Stimulated activated CD8-positive, alpha-beta memory T cell treated with anti-CD3 and anti-CD28 coated beads, Interleukin-7, amount 100 ng/mL, for 1 hour (primary cell): ENCODE measurements at regions not wholly inside any gene's neighbourhood (a gene's known extent, or its start where the extent isn't known, plus 50 kb on each side); places are given as distances from the start of the nearest gene placed in this dataset.

ENCODE experiments used
- DNase-seq, 2 donors: peaks; one replicate each; pipeline ENCODE4 v3.0.0-alpha.2; 2020; ENCODE audit warnings: low read depth in 2 of 2

DNA sequence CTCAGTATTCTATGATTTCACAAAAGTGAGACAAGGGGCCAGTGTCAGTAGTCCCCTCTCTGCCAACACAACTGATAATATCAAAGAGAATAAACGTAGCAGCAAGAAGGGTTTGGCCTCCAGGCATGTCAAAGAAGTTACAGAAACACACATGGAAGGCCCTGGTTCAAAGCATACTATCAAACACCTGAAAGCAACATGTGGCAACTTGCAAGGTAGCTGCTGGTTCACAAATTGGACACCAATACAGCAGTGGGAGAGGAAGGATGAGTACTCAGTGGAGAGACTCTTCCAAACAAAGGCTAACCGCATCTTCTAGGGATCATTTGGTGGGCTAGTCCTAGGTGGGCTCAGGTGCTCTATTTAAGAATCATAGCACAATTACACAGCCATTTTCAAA, 74.9 kb upstream of the MAOA start:
- no peak for DNase-seq

DNA sequence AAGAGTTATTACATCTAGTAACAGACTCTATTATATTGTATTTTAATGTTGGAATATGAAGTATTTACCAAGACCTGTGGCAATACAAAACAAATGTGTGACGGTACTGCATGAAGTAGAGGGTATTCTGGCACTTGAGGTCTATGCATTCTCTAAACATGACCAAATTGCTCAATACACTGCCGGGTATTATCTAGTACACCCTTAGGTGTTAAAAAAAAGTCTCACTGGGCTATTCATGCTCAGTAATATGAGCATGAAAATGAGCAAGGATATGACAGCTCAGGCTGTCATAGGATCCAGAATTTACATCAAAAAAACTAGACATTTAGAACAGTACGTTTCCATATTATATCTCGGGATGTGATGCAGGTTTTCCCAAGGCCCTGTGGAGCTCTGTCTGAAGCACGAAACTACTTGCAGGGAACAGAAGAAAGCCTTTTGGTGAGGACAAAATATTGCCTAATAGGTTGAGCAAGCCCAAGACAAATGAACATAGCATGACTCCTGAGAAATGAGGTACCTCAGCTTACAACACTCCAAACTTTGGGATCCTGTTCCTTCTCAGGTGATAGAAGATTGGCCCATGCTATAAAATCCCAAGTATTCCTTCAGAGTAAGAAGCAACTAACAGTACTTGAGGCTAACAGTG, 74.1 kb upstream of the MAOA start:
- DNase-seq: no peak

DNA sequence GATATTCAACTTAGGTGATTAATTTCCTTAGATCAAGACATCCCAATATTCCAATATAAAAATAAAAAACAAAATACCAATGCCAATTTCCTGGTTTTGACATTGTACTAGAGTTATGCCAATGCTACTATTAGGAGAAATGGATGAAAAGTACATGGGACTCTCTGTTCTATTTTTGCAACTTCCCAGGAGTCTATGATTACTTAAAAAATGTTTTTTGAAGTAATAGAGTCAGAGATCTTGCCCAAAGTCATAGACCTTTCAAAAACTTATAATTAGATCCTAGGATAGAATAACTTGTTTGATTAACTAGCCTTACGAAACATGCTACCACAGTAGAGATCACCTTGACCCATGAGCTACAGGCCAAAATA, 73.6 kb upstream of the MAOA start:
- no peak for DNase-seq

DNA sequence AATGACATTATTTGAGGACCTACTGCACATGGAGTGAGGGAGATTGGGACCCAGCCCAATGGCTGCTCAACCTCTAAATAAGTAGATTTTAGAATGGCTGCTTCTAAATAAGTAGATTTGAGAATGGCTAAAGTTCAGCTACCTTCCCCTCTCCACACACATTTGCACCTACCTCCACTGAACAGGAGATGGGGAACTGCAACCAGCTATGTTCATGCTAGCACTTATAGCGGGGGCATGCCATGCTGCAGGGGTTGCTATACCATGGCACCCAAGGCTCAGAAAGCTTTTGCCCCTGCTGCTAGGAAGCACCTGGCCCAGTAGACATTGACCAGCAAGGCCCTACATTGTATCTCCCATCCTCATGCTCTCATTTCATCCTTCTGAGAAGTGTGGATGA, 70.2 kb upstream of the MAOA start:
- DNase-seq: no peak

DNA sequence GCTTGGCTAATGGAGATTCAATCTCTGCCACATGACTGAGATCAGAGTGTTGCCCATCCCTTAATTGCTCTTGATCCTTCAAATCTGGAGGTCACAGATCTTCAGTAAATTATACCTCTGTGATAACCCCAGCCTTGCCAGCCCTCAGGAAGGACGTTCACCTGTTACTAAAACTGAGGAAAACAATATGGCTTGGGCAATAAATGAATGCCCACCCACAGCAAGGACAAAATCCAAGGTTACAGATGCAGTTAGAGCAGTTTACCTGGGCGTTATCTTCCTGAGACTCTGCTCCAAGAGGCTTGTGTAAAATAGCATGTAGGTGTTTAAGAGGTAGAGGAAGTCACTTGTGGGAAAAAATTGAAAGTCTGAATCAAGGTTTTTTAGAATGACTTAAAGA, 69.3 kb upstream of the MAOA start:
- no peak for DNase-seq

DNA sequence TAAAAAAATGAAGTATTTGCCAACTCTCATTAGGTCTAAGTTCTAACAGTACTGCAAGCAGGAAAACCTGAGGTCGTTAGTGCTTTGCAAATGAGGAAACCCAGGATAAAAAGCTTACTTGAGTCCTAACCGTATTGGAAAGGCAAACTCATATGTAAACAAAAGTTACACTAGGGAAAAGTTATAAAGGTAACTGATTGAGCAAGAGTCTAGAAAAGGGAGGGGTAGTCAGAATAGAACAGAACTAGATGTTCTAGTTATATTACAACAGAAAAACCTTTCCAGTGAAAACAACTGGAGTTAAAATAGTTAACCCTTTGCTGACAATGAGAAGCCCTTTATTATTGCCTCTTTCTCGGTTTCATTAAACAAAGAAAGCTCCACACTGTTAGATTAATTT, 66.4 kb upstream of the MAOA start:
- DNase-seq: no peak

DNA sequence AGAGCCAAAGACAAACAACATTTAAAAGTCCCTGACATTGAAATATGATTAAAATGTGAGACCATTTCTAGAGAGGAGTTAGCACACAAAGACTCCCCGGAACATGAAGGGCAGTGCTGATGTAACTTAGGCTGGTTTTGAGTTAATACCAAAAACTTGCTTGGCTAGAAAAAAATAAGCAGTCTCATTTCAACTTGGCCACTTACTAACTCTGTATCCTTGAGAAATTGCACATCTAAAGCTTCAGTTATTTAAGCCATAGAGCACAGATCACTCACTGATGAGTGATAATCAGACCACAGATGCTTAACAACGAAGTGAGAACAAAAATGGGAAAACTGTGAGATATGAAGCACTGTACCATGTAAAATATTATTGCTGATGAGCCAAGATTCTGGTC, 65.9 kb upstream of the MAOA start:
- no peak for DNase-seq

DNA sequence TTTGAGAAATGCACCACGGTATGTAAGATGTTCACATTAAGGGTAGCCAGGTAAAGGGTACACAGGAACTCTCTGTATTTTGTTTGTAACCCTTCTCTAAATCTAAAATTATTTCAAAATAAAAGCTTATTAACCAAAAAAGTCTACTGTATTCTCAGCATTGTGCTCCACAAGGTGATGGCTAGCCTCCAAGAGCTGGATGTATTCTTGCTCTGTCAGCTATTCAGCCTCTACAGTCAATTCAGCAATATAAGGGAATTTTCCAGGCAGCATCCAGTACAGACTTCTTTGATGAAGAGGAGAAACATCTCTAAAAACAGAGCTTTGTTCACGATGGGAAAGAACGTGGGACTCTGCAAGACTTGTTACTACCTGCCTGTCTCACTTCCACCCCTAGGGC, 63.5 kb upstream of the MAOA start:
- no peak for DNase-seq

DNA sequence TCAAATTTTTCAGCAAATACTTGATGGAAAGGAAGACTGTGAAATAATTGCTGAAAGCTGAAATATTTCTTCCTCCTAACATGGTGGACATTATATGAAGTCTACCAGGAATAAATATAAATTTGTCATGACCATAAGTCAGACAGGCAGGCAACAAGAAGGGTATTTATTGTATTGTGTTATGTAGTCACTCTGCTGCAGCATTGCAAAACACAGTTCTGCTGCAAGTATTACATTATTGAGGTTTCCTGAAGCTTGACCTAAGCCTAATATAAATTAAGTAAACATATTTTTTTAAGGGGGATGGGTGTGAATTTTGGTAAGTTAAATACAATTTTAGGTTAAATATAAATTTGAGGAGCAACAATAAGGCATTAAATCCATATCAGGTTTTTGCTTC, 60.2 kb upstream of the MAOA start:
- no peak for DNase-seq

DNA sequence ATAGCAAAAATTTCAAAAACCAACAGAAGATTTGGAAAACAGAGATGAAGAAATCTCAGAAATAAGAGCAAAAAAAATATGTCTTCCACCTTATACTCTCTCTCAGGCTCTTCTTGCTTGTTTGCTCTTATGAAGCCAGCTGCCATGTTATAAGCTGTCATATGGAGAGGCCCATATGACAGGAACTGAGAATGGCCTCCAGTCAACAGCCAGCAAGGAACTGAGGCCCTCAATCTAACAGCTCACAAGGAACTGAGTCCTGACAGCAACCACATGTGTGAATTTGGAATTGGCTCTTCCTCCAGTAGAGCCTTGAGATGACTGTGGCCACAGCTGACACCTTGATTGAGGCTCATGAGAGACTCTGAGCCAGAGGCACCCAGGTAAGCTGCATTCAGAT, 51.3 kb upstream of the MAOA start:
- DNase-seq: no peak

DNA sequence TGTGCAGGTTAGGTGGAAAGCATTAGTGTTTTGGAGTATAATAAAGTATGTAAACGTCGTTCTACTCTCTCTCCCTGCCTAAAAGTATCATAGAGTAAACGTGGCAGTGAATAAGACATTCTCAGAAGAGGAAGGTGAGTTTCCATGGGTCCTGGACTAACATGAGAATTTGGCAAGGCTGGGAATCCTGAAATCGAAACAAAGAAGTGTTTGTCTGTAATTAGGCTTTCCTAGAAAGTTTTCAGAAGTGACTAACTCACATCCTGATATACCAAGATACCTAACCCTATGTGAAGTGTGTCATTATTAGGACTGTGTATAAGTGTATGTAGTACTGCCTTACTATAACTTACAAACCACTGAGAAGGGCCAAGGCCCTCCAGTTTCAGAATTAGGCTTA, 50.7 kb upstream of the MAOA start:
- DNase-seq: no peak
